Fibroblast of upper back skin (primary cell): ENCODE measurements at regions not wholly inside any gene's neighbourhood (a gene's known extent, or its start where the extent isn't known, plus 50 kb on each side); places are given as distances from the start of the nearest gene placed in this dataset.
"Not testable (repeated sequence)": the region's sequence is repeated elsewhere in the genome, so short reads cannot be mapped to it uniquely, and the experiment has no call there.

Experiments
- DNase-seq: peaks from one replicate; pipeline ENCODE4 v3.0.0-alpha.2; 2013

DNA sequence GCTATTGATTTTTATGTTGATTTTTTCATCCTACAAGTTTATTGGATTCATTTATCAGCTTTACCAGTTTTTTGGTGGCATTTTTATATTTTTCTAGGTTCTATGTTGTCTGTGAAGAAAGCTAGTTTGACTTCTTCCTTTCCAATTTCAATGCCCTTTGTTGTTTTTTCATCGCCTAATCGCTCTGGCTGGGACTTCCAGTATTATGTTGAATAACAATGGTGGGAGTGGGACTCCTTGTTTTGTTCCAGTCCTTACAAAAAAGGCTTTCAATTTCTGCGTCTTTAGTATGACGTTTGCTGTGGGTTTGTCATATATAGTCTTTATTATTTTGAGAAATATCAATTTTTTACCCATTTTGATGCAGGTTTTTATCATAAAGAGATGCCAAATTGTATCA, 175.6 kb upstream of the CCNH start:
- DNase-seq = no peak

DNA sequence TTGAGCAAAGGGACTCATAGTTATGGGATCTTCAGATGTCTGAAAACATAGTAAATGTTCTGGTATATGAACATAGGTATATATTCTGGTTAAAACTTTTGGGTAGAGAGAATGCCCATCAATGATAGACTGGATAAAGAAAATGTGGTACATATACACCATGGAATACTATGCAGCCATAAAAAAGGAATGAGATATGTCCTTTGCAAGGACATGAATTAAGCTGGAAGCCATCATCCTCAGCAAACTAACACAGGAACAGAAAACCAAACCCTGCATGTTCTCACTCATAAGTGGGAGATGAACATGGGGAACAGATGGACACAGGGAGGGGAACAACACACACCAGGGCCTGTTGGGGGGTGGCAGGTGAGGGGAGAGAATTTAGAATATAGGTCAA, 171.0 kb upstream of the CCNH start:
- DNase-seq = not testable (repeated sequence)

DNA sequence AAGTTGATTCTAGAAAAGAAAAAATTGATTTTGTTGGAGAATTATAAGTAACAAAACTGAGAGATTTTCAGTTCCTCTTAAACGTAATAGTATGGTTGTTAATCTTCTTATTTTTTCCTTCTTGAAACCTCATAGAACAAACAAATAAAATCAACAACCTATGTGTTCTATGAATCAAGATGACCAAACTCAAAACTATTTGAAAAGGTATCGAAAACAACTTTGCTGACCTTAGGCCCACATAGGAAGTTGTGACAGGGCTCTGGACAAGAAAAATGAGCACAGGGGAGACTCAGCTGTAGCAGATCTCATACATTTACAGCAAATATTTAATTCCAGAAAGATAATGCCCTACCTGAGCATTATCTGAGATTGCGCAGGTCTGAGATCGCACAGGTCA, 169.4 kb upstream of the CCNH start:
- DNase-seq = no peak

DNA sequence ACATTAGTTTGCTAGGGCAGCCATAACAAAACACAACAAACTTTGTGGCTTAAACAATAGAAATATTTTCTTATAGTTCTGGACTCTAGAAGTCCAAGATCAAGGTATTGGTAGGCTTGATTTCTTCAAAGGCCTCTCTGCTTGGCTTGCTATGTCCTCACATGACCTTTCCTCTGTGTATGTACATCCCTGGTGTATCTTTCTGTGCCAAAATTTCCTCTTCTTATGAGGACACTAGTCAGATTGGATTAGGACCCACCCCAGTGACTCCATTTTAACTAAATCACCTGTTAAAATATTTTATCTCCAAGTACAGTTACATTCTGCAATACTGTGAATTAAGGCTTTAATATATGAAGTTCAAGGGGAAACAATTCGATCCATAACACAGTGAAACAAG, 168.9 kb upstream of the CCNH start:
- no peak for DNase-seq

DNA sequence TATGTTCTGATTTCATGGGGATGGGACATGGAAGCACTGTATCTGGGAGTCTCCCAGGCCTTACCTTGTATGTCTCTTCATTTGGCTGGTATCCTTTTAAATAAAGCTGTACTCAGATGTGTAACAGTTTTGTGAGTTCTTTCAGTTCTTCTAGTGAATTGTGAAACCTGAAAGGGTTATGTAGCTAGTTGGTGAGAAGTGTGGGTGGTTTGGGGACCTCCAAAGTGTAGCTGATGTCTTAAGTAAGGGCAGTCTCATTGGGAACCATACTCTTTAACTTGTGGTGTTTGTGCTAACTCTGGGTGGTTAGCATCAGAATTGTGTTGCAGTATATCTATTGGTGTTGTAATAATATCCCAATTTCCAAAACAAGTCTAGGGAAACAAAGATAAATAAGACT, 166.9 kb upstream of the CCNH start:
- no peak for DNase-seq

DNA sequence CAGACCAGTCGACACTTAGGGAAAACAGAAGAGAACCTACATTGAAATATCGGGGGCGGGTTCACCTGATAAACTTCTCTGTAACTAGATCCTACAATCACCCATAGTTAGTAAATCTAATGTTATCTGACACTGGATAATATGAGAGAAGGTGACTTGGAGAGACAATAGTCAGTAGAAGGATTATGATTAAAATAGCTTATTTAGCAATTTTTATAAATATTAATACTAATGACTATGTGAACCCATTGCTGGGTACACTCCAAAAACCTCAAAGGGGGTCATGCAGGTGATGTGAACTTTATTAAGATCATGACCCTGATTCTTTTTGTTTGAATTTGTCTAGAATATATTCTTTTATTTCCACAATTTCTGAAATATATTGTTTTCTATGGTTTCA, 164.1 kb upstream of the CCNH start:
- no peak for DNase-seq

DNA sequence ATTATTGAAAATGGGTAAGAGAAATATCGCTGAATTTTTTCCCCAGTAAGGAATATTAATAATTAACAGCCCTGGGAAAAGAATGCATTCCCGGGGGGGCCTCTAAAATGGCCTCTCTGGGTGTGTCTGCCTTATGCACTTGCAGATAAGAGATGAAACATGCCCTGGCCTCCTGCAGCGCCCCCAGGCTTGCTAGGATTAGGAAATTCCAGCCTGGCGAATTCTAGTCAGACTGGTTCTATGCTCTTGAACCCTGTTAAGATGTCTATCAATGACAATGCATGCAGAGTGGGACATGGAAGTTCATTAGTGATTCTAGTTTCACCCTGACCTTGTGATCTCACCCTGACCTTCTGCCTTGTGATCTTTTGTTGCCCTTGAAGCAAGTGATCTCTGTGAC, 163.6 kb upstream of the CCNH start:
- not testable (repeated sequence) for DNase-seq

DNA sequence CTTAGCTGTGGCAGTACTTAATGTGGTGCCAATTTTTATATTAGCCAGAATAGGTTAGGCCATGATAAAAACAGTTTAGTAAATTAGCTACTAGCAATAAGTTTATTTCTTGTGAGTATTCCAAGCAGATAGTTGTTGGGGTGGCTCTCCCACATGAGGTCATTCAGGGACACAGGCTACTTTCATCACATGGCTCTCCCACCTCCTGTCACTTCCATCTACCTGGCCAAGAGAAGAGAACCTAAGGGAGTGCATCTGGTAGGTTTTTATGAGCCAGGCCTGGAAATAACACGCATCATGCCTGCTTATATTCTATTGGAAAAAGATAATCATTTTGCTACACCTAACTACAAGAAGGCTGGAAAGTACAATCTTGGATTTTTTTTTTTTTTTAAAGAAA, 161.4 kb upstream of the CCNH start:
- DNase-seq = no peak

DNA sequence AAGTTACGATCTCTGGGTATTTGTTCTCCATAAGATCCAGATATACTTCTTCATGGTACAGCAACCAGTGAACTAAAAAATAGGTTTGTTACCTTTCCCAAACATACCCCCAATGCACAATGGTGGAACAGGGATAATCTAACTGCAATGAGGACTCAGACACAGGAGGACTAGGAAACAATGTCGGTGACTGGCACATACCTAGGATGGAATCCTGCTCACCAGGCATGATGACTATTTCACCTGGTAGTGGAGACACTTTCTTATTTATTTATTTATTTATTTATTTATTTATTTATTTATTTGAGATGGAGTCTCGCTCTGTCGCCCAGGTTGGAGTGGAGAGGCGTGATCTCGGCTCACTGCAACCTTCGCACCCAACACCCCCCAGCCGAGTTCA, 159.9 kb upstream of the CCNH start:
- no peak for DNase-seq

DNA sequence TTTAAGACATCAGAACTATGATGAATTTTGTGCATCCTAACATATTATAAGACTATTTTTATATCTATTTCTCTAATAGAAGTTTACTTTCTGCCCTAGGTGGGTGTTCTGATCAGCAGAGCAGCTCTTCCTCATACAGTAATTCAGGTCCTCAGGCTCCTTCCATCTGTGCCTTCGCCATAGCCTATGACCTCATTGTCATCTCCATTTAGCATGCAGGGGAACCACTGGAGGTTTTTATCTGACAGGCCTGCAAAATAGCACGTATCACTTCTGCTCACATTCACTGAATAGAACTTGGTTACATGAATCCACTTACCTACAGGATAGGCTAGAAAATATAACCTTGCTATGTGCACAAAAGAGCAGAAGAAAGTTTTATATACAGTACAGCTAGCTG, 159.4 kb upstream of the CCNH start:
- DNase-seq = no peak

DNA sequence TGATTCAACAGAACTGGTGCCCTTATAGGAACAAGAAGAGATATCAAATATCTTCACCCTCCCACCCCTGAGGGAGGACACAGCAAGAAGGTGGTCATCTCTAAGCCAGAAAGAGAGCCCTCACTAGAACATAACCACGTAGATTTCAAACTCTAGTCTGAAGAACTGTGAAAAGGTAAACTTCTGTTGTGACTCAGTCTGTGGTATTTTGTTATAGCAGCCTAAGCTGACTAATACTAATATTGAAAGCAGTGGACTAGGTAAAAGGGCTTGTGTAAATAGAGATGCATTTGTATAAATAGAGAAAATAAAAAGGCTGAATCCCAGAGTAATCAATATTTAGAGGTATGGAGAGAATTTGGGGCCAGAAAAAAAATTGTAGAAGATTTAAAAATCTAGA, 157.6 kb upstream of the CCNH start:
- no peak for DNase-seq

DNA sequence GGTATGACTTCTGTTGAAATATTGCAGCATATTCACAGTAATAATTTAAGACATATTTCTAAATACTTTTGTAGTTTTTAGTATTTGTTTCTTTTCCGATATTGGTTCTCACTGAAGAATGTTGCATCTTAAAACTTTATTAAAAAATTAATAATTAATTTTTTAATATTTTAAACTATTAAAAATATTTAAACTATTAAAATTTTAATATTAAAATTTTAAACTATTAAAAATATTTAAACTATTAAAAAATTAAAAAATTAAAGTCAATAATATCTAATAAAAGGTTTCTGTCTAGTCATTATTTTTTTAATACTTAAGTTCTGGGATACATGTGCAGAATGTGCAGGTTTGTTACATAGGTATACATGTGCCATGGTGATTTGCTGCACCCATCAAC, 149.3 kb upstream of the CCNH start:
- DNase-seq = no peak

DNA sequence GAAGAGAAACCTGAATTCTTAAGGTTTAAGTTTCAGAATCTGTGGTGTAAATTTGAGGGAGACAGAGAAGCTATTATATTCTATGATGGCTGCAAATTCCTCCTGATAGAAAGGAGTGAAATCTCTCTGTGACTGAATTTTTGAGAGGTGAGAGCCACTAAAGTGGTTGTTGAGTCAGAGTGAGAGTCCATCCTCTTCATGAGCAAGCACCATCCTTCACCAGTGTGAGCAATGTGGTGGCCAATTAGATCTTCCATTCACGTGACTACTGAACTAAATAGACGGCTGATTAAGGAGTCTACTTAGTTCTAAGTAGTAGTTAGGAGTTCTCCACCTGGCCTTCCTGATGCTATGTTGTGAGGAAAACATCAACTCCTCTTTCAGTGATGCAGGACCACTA, 147.8 kb upstream of the CCNH start:
- DNase-seq = no peak

DNA sequence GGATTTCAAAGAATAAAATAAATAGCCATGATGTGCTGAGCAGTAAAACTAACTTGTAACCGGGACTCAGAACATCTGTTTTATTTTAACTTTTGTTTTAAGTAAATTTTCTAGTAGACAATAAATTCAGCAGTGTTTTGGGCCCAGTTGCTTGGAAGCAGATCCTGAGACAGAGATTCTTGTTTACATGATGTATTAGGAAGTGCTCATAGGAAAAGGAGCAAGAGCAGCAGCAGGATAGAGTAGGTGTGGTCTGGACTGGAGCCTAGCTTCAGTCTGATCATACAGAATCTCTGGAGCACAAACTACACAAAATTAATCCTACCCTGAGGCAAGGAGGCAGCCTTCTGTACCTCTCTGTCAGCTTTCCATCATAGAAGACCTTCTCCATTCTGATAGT, 139.2 kb upstream of the CCNH start:
- no peak for DNase-seq

DNA sequence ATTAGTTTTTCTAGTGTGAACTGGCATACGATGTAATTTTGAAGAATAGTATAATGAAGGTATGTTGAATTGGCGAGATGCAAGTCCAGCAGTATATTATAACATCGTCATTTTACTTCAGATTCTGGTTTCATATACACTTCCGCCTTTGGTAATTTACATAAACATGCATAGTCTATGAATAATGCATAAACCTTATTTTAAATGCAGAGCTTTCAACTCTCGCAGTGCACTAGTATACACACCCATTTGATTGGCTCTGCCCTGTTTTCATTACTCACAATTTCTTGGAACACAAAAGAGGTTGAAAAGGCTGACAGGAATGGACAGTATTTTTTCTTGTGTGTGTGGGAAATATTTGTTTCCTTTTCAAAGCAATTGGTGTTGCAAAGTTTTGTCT, 128.9 kb upstream of the CCNH start:
- DNase-seq = no peak

DNA sequence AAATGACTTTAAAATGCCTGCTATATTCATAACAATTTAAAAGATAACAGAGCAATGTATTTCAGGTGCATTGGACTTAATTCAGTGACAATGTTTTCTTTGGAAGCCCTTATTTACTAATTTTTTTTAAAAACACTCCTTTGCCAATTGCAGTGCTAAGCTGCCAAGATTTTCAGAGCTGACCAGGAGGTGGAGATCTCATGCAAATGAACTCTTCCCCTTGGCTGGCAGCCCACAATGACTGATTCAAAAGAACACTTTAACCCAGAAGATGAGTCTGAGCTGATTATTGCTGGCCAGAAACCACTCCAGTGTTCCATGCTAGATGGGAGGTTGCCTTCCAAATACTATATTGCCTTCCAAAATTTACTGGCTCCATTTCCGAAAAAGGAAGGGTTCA, 128.3 kb upstream of the CCNH start:
- peak; percentile 40 for DNase-seq

DNA sequence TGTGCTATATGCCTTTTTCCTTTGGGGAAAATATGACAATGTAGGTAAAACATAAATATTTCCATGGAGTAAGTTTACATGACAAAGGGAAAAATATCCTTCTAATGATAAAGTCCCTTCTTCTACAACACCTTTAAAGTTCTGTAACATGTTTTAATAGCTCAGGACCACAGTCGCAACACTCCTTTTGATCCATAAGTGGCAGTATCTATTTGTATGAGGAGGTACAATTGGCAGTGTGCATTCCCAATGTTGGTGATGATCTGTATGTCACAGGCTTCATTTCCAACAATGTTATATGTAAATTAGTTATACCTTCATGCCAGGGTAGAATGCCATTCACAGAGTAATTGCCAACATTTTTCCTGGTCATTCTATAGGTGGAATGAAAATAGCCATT, 127.1 kb upstream of the CCNH start:
- no peak for DNase-seq

DNA sequence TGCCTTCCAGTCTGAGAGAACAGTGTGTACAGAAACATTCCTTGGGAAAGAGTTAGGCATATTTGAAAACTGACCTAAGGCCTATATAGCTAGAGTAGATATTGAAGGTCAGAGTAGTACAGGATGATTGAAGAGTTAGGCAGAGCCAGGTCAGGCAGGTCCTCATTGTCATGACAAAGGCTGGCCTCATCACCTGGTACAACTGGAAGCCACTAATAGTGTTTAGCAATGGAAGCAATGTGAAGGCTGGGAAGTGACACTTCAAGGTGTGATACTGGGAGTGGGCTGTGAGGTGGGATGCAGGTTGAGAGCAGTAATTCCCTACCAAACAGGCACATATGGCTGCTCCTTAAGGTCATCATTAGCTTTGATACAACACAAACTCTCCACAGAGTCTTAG, 123.6 kb upstream of the CCNH start:
- DNase-seq = no peak

DNA sequence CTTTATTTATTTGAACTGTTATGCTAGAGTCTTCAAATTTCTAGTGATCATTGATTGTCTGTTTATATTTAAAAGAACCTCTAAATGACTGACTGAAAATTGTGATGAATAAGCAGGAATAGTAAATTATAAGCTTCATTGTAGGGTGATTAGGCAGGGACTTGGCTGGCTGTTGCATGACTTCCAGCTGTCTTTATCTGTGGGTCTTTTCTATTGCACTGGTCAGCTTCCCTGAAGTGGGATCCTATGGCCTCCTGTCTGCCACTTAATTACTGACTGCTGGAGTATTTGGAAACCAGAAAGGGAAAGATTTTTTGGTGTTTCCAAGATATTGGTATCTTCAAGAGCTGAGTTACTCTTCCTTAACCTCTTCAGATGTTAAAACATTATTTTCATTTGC, 123.0 kb upstream of the CCNH start:
- no peak for DNase-seq

DNA sequence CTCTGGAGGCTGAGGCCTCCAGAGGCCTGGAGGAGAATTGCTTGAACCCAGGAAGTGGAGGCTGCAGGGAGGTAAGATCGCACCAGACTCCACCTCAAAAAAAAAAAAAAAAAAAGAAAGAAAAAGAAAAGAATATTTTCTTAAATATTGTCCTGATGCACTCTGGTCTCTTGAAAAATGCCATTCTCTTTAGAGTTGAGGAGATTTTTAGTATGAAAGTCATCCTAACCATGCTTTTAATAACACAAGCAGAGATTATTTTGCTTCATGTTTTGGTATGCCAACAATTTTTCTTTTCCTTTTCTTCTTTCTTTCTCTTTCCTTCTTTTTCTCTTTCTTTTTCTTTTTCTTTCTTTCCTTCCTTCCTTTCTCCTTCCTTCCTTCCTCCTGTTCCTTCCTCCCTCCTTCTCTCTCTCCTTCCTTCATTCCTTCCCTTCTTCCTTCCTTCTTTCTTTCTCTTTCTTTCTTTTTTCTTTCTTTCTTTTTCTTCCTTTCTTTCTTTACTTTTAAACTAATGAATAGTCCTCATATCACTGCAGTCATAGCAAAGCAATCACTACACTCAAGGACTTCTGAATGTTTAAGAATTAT, 116.9 kb upstream of the CCNH start:
- no peak for DNase-seq

DNA sequence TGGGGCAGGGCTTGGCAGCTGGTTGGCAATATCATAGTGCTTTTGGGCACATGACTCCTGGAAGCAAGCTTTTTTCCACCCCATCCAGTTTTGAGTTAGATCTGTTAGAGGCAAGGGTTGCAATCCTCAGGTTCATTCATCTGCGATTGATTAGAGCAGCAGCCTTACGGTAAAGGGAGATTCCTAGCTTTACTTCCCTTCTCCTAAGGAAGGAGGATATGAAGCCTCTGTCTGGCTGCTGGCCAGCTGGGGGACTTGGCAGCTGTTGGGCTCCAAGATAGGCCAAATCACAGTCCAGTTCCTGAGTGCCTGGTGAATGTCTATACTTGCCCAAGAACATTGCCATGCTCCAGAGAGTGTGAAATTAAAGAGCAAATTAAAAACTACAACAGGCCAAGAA, 113.4 kb upstream of the CCNH start:
- DNase-seq = no peak

DNA sequence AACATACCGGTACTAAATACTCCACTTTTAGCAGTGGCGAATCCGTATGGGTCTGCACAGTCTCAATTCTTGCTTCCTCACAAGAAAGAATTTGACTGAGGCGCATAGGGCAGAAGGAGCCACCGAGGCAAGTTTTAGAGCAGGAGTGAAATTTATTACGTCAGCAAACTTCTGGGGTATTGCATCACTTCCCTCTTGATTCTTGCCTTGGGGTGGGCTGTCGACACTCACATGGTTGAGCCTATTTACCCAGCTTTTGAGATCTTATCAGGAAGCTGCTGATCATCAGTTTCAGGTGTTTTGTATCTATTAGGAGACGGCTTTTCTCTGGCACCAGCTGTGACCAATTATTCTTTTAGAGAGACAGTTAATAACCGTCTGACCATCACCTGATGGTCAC, 111.5 kb upstream of the CCNH start:
- DNase-seq = no peak

DNA sequence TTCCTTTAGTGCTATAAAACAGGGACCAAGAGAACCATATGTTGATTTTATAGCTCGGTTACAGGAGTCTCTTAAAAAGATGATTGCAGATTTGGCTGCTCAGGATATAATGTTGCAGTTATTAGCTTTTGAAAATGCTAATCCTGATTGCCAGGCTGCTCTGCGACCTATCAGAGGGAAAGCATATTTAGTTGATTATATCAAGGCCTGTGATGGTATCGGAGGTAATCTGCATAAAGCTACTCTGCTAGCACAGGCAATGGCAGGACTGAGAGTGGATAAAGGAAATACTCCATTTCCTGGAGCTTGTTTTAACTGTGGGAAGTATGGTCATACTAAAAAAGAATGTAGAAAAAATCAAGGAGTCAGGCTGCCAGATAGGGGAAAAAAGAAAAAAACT, 99.0 kb upstream of the CCNH start:
- not testable (repeated sequence) for DNase-seq

DNA sequence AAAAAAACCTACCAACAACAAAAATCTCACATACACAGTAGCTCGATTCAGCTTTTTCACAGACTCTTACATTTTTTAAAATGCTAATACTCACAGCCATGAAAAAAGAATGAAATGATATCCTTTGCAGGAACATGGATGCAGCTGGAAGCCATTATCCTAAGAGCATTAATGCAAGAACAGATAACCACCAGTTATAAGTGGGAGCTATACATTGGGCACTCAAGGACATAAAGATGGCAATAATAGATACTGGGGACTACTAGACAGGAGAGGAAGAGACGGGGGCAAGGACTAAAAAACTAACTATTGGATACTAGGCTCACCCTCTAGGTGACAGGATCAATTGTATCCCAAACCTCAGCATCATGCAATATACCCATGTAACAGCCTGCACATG, 90.3 kb upstream of the CCNH start:
- no peak for DNase-seq

DNA sequence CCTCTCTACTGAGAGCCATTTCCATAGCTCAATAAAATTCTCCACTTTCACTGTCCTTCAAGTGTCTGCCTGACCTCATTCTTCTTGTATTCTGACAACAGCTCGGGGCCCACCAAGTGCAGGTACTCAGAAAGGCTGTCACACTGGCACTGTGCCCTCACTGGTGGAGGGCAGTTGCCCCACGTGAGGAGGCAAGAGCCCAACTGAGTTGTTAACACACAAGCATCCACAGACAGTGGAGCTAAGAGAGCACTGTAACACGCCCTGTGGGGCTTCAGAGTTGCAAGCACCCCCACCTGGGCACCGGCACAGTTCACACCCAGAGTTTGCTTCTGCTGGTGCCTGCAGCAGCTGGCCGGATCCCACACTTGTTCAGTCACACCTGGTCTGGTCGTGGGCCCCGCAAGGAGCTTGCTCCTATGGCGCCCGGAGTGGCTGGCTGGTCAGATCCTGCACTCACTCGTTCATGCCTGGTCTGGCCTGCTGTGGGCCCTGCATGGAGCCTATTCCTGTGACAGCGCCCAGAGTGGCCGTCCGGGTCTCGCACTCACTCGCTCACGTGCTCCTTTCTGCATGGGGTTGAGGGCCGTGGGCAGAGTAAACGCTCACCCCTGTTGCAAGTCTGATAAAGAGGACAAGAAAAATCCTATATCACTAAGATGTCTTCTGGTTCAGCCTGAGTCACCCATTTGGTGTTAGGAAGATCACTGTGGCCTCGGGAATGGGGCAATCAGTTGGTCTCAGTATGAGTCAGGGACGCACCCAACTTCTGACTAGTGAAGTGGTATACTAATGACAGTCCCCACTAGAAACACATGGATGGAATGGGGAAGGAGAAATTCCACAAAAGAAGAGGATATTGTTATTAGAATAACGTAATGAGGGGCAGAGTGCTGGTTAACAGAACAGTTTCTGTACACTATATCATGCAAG, 87.0 kb upstream of the CCNH start:
- DNase-seq = no peak
